ENCODE measurements at regions not wholly inside any gene's neighbourhood (a gene's known extent, or its start where the extent isn't known, plus 50 kb on each side); places are given as distances from the start of the nearest gene placed in this dataset.

DNA sequence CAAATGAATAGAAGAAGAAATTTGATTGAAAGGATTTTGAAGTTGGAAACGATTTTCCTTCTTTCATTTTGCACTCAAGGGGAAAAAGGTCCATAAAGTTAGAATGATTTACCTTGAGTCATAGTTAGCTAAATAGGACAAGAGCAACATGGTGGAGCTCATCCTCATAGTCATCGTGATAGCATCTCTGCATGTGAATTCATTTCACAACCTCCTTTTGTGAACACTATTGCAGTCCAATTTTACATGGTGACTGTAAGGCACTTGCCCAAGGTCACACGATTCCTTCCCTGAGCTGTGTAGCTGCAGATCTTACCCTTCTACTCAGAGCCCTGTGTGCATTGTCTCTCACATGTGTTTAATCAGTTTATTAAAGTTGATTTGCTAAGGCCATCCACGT, 359.8 kb upstream of the C2CD4B start:
- TF ChIP-seq, protein P1, sequence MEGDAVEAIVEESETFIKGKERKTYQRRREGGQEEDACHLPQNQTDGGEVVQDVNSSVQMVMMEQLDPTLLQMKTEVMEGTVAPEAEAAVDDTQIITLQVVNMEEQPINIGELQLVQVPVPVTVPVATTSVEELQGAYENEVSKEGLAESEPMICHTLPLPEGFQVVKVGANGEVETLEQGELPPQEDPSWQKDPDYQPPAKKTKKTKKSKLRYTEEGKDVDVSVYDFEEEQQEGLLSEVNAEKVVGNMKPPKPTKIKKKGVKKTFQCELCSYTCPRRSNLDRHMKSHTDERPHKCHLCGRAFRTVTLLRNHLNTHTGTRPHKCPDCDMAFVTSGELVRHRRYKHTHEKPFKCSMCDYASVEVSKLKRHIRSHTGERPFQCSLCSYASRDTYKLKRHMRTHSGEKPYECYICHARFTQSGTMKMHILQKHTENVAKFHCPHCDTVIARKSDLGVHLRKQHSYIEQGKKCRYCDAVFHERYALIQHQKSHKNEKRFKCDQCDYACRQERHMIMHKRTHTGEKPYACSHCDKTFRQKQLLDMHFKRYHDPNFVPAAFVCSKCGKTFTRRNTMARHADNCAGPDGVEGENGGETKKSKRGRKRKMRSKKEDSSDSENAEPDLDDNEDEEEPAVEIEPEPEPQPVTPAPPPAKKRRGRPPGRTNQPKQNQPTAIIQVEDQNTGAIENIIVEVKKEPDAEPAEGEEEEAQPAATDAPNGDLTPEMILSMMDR (conservative IDR thresholded peaks at IDR 0.05; ENCODE audit: control insufficient read depth, insufficient read depth, low read depth, low read length) = no peak
- no peak overlapping the region for H3K4me3 ChIP-seq (ENCODE audit: control insufficient read depth, low read depth, low read length)
- peak; percentile 64 for DNase-seq (ENCODE audit: low read depth)

DNA sequence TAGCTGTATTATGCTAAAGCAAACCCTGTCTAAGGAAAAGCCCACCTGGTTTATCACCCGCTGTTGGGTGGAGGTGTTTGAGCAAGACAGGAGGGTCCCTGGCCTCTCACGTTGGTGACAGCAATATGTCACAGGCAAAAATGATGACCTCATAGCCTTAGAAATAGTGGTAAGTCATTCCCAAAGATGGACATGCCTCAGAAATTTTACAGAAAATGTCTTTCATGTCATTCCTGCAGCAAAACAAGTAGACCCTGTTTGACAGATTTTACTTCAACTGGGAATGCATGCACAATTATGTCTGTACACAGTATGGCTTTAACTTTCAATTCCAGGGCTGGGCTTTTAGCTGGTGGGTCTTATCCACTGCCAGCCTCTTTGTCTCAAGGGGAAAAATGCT, 362.3 kb upstream of the C2CD4B start:
- TF ChIP-seq, protein P1 (conservative IDR thresholded peaks at IDR 0.05; ENCODE audit: control insufficient read depth, insufficient read depth, low read depth, low read length) = no peak
- no peak for DNase-seq (ENCODE audit: low read depth)
- H3K4me3 ChIP-seq (ENCODE audit: control insufficient read depth, low read depth, low read length) = no peak overlapping the region

DNA sequence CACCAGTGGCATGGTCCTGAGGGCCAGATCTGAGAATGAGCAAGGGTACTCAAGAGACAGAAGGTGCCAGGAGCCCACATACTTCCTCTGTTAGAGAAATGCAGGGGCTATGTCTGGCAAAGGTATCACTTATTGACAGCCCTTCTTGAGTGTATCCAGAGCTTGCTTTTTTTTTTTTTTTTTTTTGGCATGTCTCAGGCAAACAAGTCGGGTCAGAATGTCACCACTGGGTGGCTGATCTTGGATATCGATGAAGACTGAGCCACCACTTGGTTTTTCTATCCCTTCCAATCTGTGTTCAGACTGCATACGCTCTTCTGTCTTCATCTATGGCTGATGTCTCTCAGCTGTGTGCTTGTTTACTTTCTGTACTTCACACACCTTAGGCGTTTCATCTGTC, 363.4 kb upstream of the C2CD4B start:
- no peak overlapping the region for H3K4me3 ChIP-seq (ENCODE audit: control insufficient read depth, low read depth, low read length)
- TF ChIP-seq, protein P1 (conservative IDR thresholded peaks at IDR 0.05; ENCODE audit: control insufficient read depth, insufficient read depth, low read depth, low read length) = no peak
- DNase-seq (ENCODE audit: low read depth) = no peak

GRCh38 chr15:62532367-62532766, 367.3 kb upstream of the C2CD4B start:
- TF ChIP-seq, protein P1 (conservative IDR thresholded peaks at IDR 0.05; ENCODE audit: control insufficient read depth, insufficient read depth, low read depth, low read length) = no peak
- no peak for DNase-seq (ENCODE audit: low read depth)
- H3K4me3 ChIP-seq (ENCODE audit: control insufficient read depth, low read depth, low read length) = no peak overlapping the region

- no peak overlapping the region for H3K4me3 ChIP-seq (ENCODE audit: control insufficient read depth, low read depth, low read length)
- TF ChIP-seq, protein P1 (conservative IDR thresholded peaks at IDR 0.05; ENCODE audit: control insufficient read depth, insufficient read depth, low read depth, low read length) = no peak
- DNase-seq (ENCODE audit: low read depth) = peak; percentile 7
Measured at GRCh38 chr15:62533687-62534086, 368.6 kb upstream of the C2CD4B start.

DNA sequence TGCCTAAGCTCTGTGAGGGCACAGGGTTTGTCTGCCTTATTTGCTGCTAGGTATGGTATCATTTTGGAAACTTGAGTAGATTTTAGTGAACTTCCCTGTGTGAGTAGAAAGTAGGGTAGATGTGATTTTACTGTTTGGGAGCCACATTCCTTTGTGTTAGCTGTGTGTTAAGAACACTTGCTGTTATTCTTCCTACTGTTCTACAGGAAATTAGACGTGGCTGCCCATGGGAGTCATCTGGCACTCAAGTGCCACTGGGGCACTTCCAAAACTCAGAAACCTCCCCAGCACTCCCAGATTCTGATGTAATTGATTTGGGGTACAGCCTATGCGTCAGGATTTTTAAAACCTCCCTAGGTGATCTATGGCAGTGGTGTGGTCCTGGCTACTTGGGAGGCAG, 369.9 kb upstream of the C2CD4B start:
- no peak overlapping the region for H3K4me3 ChIP-seq (ENCODE audit: control insufficient read depth, low read depth, low read length)
- TF ChIP-seq, protein P1 (conservative IDR thresholded peaks at IDR 0.05; ENCODE audit: control insufficient read depth, insufficient read depth, low read depth, low read length) = no peak
- DNase-seq (ENCODE audit: low read depth) = no peak

DNA sequence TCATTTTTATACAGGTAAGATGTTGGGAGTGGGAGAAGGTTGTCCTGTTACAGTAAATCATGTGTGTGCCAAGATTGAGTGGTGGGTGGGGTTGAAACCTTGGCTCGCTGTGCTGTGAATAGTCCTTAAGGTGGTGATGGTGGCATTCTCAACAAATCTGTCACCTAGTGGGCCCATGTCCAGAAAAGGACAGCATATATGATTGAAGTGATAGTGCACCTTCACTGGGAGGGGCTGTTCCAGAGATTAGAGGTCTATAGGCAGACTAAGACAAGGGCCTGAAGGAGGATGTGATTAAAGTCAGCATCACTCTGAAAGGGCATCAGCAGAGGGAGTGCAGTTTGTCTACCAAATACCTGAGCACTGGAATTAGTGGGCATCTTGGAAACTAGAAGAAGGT, 374.2 kb upstream of the C2CD4B start:
- TF ChIP-seq, protein P1 (conservative IDR thresholded peaks at IDR 0.05; ENCODE audit: control insufficient read depth, insufficient read depth, low read depth, low read length) = no peak
- no peak overlapping the region for H3K4me3 ChIP-seq (ENCODE audit: control insufficient read depth, low read depth, low read length)
- DNase-seq (ENCODE audit: low read depth) = no peak
